DOHH2 (cell line): ENCODE measurements at regions not wholly inside any gene's neighbourhood (a gene's known extent, or its start where the extent isn't known, plus 50 kb on each side); places are given as distances from the start of the nearest gene placed in this dataset.
"Not testable (repeated sequence)": the region's sequence is repeated elsewhere in the genome, so short reads cannot be mapped to it uniquely, and the experiment has no call there.

Source experiments
- H3F3A ChIP-seq: fragments of 200-600 bp; sonication (generic), shearing (Covaris generic); 2 replicates; pipeline ENCODE4 v1.6.0; 2016; ENCODE audit warnings: antibody characterized with exemption, mild to moderate bottlenecking; ENCODE audit not compliant: control insufficient read depth, insufficient read depth
- H3K27ac ChIP-seq: fragments of 200-600 bp; sonication (generic); 2 replicates; pipeline ENCODE4 v1.5.1; 2014; ENCODE audit warnings: low read depth, mild to moderate bottlenecking, low read length, moderate library complexity
- H3K27me3 ChIP-seq: fragments of 200-600 bp; sonication (generic); 2 replicates; pipeline ENCODE4 v1.6.1; 2014; ENCODE audit warnings: mild to moderate bottlenecking, low read length, mixed read lengths; ENCODE audit not compliant: control insufficient read depth
- H3K36me3 ChIP-seq: fragments of 200-600 bp; sonication (generic); 2 replicates; pipeline ENCODE4 v1.6.1; 2014; ENCODE audit warnings: mild to moderate bottlenecking, low read length, moderate library complexity, mixed read lengths; ENCODE audit not compliant: control insufficient read depth
- H3K4me1 ChIP-seq: fragments of 200-600 bp; sonication (generic); 2 replicates; pipeline ENCODE4 v1.6.1; 2014; ENCODE audit warnings: mild to moderate bottlenecking, low read length, mixed read lengths; ENCODE audit not compliant: control insufficient read depth
- H3K4me2 ChIP-seq: fragments of 200-600 bp; sonication (generic); 2 replicates; pipeline ENCODE4 v1.6.0; 2014; ENCODE audit warnings: mild to moderate bottlenecking, low read length, moderate library complexity
- H3K4me3 ChIP-seq: fragments of 200-600 bp; sonication (generic); 2 replicates; pipeline ENCODE4 v1.5.1; 2014; ENCODE audit warnings: mild to moderate bottlenecking, low read length, mixed read lengths
- H3K79me2 ChIP-seq: fragments of 200-600 bp; sonication (generic); 2 replicates; pipeline ENCODE4 v1.6.1; 2014; ENCODE audit warnings: mild to moderate bottlenecking, low read length, mixed read lengths; ENCODE audit not compliant: control insufficient read depth
- H3K9me2 ChIP-seq: fragments of 200-600 bp; sonication (generic); replicated peaks from 2 replicates; pipeline ENCODE4 v1.6.1; 2014; ENCODE audit warnings: mild to moderate bottlenecking, low read length, mixed read lengths; ENCODE audit not compliant: control insufficient read depth
- H3K9me3 ChIP-seq: fragments of 200-600 bp; sonication (generic); 2 replicates; pipeline ENCODE4 v1.6.1; 2014; ENCODE audit warnings: antibody characterized with exemption, low read length, mixed read lengths; ENCODE audit not compliant: control insufficient read depth, insufficient read depth
- H4K20me1 ChIP-seq: fragments of 200-600 bp; sonication (generic); 2 replicates; pipeline ENCODE4 v1.6.0; 2014; ENCODE audit warnings: low read depth, mild to moderate bottlenecking, antibody characterized with exemption, low read length, moderate library complexity; ENCODE audit not compliant: control insufficient read depth, insufficient read depth

DNA sequence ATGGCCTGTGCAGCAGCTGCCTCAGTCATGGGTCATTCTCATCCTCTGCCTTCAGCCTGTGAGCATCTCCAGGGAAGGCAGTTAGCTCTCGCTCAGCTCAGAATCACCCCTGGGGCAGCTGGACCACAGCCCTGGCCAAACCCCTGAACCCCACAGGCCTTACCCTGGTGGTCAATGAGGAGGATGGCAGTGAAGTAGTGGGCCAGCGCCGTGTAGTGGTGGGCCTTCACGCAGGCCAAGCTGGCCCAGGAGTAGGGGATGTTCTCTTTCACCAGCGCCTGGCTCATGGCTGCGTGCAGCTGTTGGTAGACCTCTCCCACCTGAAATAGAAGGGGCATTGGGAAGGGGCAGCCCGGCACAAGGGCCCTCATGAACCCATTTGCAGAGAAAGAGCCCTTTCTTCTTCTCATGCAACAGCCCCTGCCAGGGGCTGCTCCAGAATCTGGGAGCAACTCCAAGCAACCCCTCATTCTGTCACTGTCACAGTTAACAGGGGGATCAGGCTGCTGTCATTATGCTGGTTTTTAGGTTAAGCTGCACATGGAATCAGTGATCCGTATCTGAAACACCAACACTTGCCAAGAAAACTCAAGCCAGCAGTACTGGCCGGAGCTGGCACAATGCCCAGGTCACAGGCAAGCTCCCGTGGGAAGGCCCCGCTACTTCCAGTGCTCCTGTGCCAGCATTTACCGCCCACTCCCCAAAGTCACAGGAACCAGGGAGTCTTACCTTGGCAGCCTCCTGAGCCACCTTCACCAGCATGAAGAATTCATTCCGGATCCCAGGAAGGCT, 290.2 kb downstream of the GOLGA6L6 start:
- not testable (repeated sequence) for H3K4me2 ChIP-seq, H3K4me3 ChIP-seq, H3K36me3 ChIP-seq, H3K79me2 ChIP-seq, H3K9me3 ChIP-seq, H4K20me1 ChIP-seq, H3K27me3 ChIP-seq, H3K27ac ChIP-seq, H3K4me1 ChIP-seq, H3F3A ChIP-seq, H3K9me2 ChIP-seq

DNA sequence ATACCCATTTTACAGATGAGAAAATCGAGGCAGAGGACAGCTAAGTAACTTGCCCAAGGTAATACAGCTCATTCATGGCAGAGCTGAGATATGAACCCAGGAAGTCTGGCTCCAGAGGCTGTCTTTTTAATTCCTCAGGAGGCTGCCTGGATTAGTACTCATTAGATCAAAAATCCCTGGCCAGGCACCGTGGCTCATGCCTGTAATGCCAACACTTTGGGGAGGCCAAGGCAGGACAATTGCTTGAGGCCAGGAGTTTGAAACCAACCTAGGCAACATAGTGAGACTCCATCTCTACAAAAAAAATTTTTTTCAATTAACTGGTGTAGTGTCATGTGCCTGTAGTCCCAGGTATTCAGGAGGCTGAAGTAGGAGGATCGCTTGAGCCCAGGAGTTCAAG, 291.4 kb downstream of the GOLGA6L6 start:
- not testable (repeated sequence) for H3K9me3 ChIP-seq, H3F3A ChIP-seq, H3K36me3 ChIP-seq, H3K27me3 ChIP-seq, H3K79me2 ChIP-seq, H4K20me1 ChIP-seq, H3K4me3 ChIP-seq, H3K27ac ChIP-seq, H3K9me2 ChIP-seq, H3K4me2 ChIP-seq, H3K4me1 ChIP-seq

DNA sequence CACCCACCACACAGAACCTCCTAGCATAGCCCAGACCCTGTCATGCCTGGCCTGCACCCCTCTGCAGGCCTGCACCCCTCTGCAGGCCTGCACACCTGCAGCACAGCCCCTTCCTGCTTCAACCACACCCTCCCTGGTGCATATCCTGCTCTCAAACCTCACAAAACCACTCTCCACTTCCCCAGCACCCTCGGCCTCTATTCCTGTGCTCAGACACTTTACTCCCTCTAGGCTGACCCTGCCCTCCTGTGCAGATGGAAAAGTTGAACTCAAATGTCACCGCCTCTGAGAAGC, 292.0 kb downstream of the GOLGA6L6 start:
- not testable (repeated sequence) for H3K4me1 ChIP-seq, H3K36me3 ChIP-seq, H3F3A ChIP-seq, H3K9me2 ChIP-seq, H3K4me2 ChIP-seq, H3K27me3 ChIP-seq, H3K79me2 ChIP-seq, H4K20me1 ChIP-seq, H3K9me3 ChIP-seq, H3K27ac ChIP-seq, H3K4me3 ChIP-seq

DNA sequence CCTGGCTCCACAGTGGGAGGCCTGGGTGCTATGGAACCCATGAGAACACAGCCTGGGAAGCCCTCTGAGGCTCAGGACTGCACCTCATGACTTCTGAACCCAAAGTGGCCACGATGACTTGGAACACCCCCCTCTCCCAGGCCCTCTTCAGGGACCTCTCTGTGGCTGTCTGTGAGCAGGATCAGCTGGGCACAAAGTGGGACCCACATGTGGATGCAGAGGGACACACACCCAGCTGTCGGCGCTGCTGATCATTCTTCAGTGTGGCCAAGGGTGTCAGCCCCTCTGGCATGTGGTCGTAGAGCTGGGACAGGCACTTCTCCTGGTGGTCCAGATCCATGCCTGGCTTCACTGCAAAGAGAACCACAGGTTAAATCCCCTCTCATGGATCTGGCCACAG, 293.2 kb downstream of the GOLGA6L6 start:
- H3K4me1 ChIP-seq, H4K20me1 ChIP-seq, H3K27me3 ChIP-seq, H3K4me3 ChIP-seq, H3K27ac ChIP-seq, H3K4me2 ChIP-seq, H3K9me2 ChIP-seq, H3K79me2 ChIP-seq, H3K36me3 ChIP-seq, H3K9me3 ChIP-seq, H3F3A ChIP-seq: not testable (repeated sequence)

DNA sequence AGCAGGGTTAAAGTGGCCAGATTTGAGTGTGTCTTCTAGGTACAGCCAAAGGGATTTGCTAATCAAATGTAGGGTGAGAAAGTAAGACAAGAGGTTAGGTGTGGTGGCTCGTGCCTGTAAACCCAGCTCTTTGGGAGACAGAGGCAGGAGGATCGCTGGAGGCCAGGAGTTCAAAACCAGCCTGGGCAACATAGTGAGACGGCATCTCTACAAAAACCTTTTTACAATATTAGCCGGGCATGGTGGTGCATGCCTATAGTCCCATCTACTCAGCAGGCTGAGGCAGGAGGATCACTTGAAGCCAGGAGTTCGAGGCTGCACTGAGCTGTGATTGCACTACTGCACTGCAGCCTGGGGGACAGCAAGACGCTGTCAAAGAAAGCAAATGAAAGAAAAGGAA, 294.5 kb downstream of the GOLGA6L6 start:
- H3F3A ChIP-seq, H3K27ac ChIP-seq, H4K20me1 ChIP-seq, H3K4me3 ChIP-seq, H3K4me2 ChIP-seq, H3K79me2 ChIP-seq, H3K36me3 ChIP-seq, H3K27me3 ChIP-seq, H3K9me3 ChIP-seq, H3K4me1 ChIP-seq, H3K9me2 ChIP-seq: not testable (repeated sequence)

DNA sequence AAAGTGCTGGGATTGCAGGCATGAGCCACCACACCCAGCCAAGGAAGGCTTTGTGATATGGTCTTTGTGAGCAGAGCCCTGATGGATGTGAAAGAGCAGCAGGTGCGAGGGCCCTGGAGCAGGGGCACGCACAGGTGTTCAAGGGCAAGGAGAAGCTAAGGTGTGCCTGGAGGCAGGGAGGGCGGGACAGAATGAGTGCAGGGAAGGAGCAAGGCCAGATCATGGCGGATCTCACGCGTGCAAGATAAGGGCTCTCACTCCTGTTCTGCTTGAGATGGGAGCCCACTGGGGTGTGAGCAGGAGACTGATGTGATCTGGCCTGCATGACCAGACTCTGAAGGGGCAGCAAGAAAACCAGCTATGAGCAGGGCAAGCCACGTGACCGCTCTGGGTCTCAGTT, 295.0 kb downstream of the GOLGA6L6 start:
- H3K27me3 ChIP-seq, H3K9me2 ChIP-seq, H3F3A ChIP-seq, H3K9me3 ChIP-seq, H3K79me2 ChIP-seq, H3K4me3 ChIP-seq, H3K36me3 ChIP-seq, H3K27ac ChIP-seq, H3K4me2 ChIP-seq, H3K4me1 ChIP-seq, H4K20me1 ChIP-seq: not testable (repeated sequence)

DNA sequence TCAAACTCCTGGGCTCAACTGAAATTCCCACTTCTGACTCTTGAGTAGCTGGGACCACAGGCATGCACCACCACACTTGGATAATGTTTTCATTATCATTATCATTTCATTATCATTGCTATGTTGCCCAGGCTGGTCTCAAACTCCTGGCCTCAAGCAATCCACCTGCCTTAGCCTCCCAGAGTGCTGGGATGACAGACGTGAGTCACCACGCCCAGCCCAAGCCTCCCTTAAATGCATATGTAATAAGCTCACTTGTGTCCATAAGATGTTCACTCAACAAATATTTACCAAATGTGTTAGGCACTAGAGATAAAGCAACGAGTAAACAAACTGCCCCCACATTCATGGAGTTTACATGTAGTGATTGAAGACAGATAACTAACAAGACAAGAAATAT, 295.7 kb downstream of the GOLGA6L6 start:
- H3K4me3 ChIP-seq, H3K36me3 ChIP-seq, H3K79me2 ChIP-seq, H4K20me1 ChIP-seq, H3K9me3 ChIP-seq, H3K4me2 ChIP-seq, H3K9me2 ChIP-seq, H3K27me3 ChIP-seq, H3K27ac ChIP-seq, H3F3A ChIP-seq, H3K4me1 ChIP-seq: not testable (repeated sequence)

DNA sequence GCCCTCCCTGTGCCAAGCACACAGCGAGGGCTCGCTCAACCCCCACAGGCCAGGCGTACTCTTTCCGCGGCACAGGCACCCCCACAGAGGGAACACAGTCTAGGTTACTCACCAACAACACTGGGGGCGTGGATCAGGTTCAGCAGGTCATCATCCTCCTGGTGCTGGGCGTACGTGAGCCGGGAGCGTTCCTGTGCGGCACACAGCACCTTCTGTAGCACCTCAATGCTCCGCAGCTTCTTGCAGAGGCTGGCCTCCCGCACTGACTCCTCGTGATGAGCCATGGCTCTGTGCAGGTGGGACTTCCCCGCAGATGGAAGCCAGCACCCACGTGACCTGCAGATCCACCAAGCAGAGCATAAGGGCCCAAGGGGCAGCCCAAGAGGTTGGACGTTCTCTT, 296.8 kb downstream of the GOLGA6L6 start:
- H3K4me1 ChIP-seq, H3K4me3 ChIP-seq, H3K79me2 ChIP-seq, H3F3A ChIP-seq, H3K27ac ChIP-seq, H4K20me1 ChIP-seq, H3K9me3 ChIP-seq, H3K9me2 ChIP-seq, H3K36me3 ChIP-seq, H3K27me3 ChIP-seq, H3K4me2 ChIP-seq: not testable (repeated sequence)
